K562 (cell line): ENCODE measurements at regions not wholly inside any gene's neighbourhood (a gene's known extent, or its start where the extent isn't known, plus 50 kb on each side); places are given as distances from the start of the nearest gene placed in this dataset.

Experiments
- ARID3A ChIP-seq: IDR thresholded peaks from 2 replicates; pipeline ENCODE4 v1.6.1; 2012; ENCODE audit warnings: low read depth, low read length, improper control_type of control experiment, borderline replicate concordance
- E4F1 ChIP-seq: fragments of 250-450 bp; sonication (Bioruptor Pico); IDR thresholded peaks from 2 replicates; pipeline ENCODE4 v1.5.0; 2021; ENCODE audit warnings: mild to moderate bottlenecking, borderline replicate concordance
- IRF2 ChIP-seq: sonication (generic); formaldehyde crosslinking; IDR thresholded peaks from 2 replicates; pipeline ENCODE4 v1.8.1; 2022; ENCODE audit warnings: mild to moderate bottlenecking, missing genetic modification reagents
- TRIM24 ChIP-seq, 2 experiments: fragments of 450-650 bp; IDR thresholded peaks; 2 replicates each; pipeline ENCODE4 v1.6.1; 2016
- ZBTB11 ChIP-seq, 3 experiments: fragments of 200-800 bp in 1 of 3; fragments of 250-450 bp in 1 of 3; fragments of 450-650 bp in 1 of 3; sonication (Bioruptor Pico) in 1 of 3; sonication (Bioruptor generic) in 1 of 3; formaldehyde crosslinking in 1 of 3; IDR thresholded peaks; 2 replicates each; pipeline versions ENCODE4 v1.6.1 to v1.8.0; 2016 to 2022; ENCODE audit warnings: mild to moderate bottlenecking in 2 of 3, missing genetic modification characterization in 2 of 3, missing compliant biosample characterization in 1 of 3, moderate library complexity in 1 of 3
- ZNF280A ChIP-seq: fragments of 450-650 bp; IDR thresholded peaks from 2 replicates; pipeline ENCODE4 v1.6.1; 2018; ENCODE audit warnings: mild to moderate bottlenecking, low read depth; ENCODE audit not compliant: partially characterized antibody
- ZNF668 ChIP-seq: fragments of 250-450 bp; sonication (Bioruptor Pico); IDR thresholded peaks from 2 replicates; pipeline ENCODE4 v1.8.0; 2022; ENCODE audit warnings: mild to moderate bottlenecking, inconsistent platforms
- ZNF785 ChIP-seq: fragments of 250-450 bp; sonication (Bioruptor Pico); IDR thresholded peaks from 2 replicates; pipeline ENCODE4 v1.4.0; 2020; ENCODE audit warnings: mild to moderate bottlenecking

GRCh38 chr2:31785876-31786275 lies 205.1 kb upstream of the SRD5A2 start (continued):
- no peak for TF ChIP-seq ZBTB11 (CRISPR knock-in tag; IDR thresholded peaks at IDR 0.05)
- no peak for TF ChIP-seq ZNF280A
- TF ChIP-seq E4F1 (CRISPR knock-in tag), result no peak
- no peak for TF ChIP-seq ARID3A
- no peak for TF ChIP-seq TRIM24 (IDR thresholded peaks at IDR 0.05)
- no peak for TF ChIP-seq ZNF785 (CRISPR knock-in tag)
- no peak for TF ChIP-seq IRF2 (CRISPR knock-in tag)
- no peak for TF ChIP-seq ZNF668
